ENCODE measurements at regions not wholly inside any gene's neighbourhood (a gene's known extent, or its start where the extent isn't known, plus 50 kb on each side); places are given as distances from the start of the nearest gene placed in this dataset.
"Not testable (repeated sequence)": the region's sequence is repeated elsewhere in the genome, so short reads cannot be mapped to it uniquely, and the experiment has no call there.

DNA sequence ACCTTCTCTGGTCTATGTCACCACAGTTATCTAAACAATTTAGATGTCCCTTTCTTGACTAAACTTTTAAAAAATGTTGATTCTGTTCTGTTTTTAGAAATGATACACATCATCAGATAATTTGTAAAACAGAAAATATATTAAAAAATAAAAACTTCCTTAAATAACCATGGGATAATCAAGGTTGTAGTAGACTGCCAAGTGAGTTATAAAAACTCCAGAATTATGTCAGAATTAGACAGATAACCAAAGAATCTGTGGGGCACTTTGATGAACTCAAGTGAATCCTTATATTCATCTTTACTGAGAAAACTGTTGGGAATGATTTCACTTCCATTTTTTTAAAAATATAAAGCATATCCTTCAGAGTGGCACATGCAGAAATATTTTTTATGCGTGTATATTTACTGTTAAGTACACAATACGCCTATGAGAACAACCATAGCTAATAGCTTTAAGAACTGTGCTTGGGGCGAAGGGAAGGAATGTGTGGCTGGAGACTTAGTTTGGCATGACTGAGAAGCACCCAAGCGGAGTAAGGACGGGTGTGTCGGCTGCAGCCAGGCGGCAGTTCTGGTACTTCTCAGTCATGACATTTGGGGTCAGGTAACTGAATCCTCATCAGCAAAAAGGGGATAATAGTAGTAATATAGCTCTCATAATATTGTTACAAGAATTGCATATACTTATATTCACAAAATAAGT, 604.7 kb upstream of the CITED2 start:
- in situ Hi-C loops (cut with MboI; ENCODE audit: low sequenced_read_pairs) = no loop called here

DNA sequence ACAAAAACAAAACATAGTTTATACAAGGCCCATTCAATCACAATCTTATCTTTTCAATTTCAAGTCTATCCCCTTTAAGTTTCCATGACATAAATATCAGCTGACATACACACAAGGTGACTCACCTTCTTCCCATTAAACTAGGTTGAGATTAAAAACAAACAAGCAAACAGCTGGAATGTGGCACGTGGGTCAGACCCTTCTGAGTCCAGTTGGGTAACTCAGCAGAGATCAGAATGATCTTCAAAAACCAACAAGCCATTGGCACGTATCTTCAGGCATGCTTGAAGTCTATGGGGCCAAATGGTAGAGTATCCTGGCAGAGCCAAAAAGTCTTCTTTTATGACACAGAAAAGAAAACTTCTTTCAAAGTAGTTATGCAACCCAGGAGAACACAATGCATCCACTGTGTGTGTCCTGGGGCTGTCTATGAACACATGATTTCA, 603.5 kb upstream of the CITED2 start:
- in situ Hi-C loops (cut with MboI; ENCODE audit: low sequenced_read_pairs) = no loop called here

DNA sequence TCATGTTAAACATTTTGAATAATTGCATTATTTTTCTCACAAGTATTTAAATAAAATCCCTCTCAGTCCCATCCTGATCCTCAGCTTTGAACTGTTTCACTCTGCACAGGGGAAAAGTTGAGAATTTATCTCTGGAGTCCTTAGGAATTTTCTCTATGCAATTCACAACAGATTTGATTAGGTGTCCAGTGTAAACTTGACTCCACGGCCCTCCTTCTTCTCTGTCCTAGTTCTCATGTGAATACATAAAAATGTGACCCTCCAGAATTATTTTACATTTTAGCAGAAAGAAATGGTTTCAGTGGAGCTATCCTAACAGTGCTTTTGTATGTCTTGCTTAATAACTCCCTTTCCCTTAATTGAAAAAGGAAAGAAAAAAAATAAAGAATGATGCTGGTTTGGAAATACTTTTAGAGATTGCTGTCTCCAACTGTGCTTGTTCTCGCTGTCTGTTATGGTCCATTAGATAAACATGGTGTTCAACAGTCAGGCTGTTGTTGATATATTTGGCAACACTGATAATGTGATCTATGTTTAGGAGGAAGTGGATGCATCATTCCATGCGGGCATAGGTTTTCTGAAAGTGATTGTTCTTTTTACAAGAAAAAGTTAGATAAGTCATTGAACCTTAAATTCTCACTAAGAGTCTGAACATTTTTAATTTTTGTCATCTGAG, 599.4 kb upstream of the CITED2 start:
- in situ Hi-C loops (cut with MboI; ENCODE audit: low sequenced_read_pairs) = no loop called here

GRCh38 chr6:139972116-139972515, 597.7 kb upstream of the CITED2 start:
- in situ Hi-C loops (cut with MboI; ENCODE audit: low sequenced_read_pairs) = no loop called here

- in situ Hi-C loops (cut with MboI; ENCODE audit: low sequenced_read_pairs) = no loop called here
These were observed 596.1 kb upstream of the CITED2 start for GRCh38 chr6:139970591-139970991.

DNA sequence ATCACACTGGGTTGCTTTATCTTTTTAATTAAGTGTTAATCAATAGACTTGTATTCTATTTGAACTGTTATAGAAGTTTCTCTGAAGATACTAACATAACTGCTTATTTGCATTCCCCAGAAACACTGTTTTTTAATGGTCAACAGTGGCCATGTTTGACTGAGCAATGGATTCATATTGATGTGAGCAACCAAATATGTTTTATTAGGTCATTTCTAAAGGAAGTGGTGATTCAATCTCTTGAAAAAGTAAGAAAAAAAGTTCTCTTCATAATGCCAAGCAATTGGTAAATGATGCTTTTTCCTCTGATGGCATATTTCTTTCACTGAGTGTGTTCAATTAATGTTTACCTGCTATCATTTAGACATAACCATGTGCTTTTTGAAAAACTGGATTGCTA, 593.0 kb upstream of the CITED2 start:
- in situ Hi-C loops (cut with MboI; ENCODE audit: low sequenced_read_pairs) = no loop called here

GRCh38 chr6:139965393-139965792, 590.9 kb upstream of the CITED2 start:
- in situ Hi-C loops (cut with MboI; ENCODE audit: low sequenced_read_pairs) = no loop called here

GRCh38 chr6:139964737-139965136, 590.3 kb upstream of the CITED2 start:
- in situ Hi-C loops (cut with MboI; ENCODE audit: low sequenced_read_pairs) = no loop called here

DNA sequence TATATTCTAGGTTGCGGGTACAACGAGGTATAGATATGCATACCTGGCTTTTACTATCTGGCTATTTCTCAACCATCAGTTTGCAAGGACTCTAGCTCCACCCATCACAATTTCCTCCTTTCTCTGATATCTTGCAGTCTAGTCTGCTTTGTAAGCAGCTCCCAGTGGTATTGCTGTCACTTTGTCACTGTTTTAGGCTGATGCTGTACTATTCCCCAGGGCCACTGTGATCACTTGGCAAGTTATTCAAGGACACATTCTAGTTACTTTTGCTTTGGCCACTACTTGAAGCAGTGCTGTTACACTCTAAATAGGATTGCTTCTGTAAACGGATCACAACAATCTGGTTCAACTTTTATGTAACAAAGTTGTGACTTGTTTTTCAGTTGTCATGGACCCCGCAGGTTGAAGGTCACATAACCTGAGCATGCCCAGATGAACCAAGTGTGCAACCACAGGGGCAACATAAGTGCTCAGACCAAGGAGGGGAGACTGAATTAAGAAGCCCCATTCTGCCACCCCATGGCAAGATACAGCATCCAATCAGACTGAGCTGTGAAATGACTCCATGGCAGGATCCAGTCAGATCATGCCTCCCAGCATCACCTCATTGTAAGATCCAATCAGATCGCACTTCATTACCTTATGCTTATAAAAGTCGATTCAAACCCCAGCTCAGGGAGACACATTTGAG, 588.4 kb upstream of the CITED2 start:
- in situ Hi-C loops (cut with MboI; ENCODE audit: low sequenced_read_pairs) = no loop called here

GRCh38 chr6:139961190-139961589, 586.7 kb upstream of the CITED2 start:
- in situ Hi-C loops (cut with MboI; ENCODE audit: low sequenced_read_pairs) = no loop called here

DNA sequence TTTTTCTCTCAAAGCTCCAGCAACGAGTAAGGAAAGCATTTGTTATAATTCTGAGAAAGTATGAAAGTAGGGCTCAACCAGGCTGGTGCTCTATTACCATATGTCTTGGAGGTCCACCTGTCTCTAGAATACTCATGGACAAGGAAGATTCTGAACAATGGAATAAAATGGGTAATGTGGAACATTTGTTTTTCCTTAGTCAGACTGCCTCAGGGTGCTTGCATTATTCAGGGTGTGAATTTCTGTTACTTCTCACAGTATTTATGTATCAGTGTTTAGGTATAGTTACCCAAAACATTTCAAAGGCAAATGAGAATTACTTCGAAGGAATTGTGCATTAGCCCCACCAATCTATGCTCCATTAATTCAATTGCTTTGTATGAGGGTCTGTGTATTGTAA, 586.2 kb upstream of the CITED2 start:
- in situ Hi-C loops (cut with MboI; ENCODE audit: low sequenced_read_pairs) = no loop called here

DNA sequence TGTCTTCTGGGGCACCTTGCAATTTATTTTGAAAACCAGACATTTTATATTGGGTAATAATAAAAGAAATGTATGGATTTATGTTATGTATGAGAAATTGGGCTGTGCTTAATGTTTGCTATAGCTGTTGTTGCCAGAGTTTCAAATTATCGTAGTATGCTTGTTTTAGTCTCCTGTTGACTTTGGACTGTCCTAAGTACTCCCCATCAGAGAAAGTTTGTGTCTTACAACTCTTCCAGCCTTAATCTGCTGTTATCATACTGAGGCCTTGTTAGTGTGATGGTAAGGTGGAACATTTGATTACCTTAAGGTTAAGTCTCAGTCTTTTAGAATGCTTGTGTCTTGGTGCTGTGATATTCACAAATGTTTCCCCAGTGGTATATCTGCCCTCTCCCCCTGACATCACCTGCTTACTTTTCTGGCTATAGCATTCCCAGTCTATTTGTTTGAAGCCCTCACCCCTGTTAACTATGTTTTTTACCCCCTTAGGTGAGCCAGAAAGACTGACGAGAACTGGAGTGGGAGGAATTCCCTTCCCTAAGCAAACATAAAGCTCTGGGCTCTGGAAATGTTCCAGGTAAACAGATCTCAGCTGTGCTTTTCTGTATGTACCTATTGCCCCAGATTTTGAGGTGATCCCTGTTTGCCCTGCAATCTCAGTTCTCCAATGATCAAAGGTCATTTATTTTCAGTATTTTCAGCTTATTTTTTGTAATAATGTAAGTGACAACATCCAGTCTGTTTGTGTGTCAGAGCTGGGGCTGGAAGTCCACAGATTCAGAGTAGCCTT, 581.1 kb upstream of the CITED2 start:
- in situ Hi-C loops (cut with MboI; ENCODE audit: low sequenced_read_pairs) = no loop called here

DNA sequence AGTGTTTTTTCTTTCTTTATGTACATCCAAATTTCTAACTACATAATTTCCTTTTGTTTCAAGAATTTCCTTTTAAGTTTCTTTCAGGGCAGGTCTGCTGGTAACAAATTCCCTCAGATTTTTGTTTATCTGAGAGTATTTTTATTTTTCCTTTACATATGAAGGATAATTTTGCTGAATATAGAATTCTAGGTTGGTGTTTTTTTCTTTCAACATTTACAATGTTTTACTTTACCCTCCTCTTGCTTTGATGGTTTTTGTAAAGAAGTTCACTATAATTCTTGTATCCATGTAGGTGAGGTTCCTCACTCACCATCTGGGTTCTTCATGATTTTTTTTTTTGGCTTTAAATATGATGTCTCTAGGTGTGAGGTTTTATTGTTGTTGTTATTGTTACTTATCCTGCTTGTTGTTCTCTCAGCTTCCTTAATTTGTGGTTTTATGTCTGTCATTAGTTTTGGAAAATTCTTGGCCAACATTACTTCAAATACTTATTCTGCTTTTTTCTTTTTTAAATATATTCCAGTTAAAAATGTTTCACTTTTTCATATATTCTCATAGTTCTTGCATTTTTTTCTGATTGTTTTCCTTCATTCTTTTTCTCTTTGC, 580.1 kb upstream of the CITED2 start:
- in situ Hi-C loops (cut with MboI; ENCODE audit: low sequenced_read_pairs) = no loop called here

DNA sequence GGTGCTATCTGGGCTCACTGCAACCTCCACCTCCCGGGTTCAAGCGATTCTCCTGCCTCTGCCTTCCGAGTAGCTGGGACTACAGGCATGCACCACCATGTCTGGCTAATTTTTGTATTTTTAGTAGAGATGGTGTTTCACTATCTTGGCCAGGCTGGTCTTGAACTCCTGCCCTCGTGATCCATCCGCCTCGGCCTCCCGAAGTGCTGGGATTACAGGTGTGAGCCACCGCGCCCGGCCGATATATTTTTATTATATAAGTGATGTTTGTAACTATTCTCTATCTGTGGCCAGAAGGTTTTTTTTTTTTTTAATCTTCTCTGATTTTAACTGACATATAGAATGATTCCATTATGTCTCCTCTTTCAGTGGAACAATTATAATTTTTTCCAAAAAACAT, 579.3 kb upstream of the CITED2 start:
- in situ Hi-C loops (cut with MboI; ENCODE audit: low sequenced_read_pairs) = not testable (repeated sequence)

GRCh38 chr6:139951172-139951571, 576.7 kb upstream of the CITED2 start:
- in situ Hi-C loops (cut with MboI; ENCODE audit: low sequenced_read_pairs) = no loop called here

GRCh38 chr6:139944976-139945375, 570.5 kb upstream of the CITED2 start:
- in situ Hi-C loops (cut with MboI; ENCODE audit: low sequenced_read_pairs) = no loop called here

DNA sequence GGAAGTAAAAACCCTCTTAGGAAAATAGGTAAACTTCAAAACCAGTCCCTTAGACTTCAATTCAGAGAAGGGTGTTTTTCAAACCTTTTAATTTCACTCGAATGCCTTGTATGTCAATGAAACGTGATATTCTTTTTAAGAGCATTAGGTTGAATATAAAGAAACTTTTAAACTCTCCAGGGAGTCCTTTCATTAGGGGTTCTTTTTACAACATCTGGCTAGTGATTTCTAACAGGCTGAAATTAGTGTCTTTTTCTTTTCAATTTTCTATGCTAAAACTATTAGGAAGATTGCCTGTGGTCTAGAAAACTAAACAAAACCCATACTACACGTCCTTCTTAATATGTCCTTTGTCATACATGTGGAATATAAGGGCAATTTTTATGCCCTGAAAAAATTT, 569.7 kb upstream of the CITED2 start:
- in situ Hi-C loops (cut with MboI; ENCODE audit: low sequenced_read_pairs) = no loop called here

DNA sequence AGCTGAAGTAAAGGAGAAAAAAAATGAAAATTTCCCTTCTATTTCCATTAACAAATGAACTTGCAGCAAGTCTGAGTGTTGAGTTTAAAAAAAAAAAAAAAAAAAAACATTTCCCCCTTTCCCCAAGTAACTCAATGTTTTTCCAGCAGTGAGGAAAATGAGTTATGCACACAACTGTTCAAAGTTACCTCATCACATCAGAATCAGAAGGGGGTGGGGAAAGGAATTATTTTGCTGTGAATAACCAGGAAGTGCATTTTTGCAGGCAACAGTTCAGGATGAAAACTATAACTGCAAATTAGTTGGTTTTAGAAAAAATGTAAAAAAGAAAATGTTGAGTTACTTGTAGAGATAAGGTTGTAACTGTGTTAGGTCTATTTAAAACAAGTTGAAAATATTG, 568.9 kb upstream of the CITED2 start:
- in situ Hi-C loops (cut with MboI; ENCODE audit: low sequenced_read_pairs) = no loop called here

DNA sequence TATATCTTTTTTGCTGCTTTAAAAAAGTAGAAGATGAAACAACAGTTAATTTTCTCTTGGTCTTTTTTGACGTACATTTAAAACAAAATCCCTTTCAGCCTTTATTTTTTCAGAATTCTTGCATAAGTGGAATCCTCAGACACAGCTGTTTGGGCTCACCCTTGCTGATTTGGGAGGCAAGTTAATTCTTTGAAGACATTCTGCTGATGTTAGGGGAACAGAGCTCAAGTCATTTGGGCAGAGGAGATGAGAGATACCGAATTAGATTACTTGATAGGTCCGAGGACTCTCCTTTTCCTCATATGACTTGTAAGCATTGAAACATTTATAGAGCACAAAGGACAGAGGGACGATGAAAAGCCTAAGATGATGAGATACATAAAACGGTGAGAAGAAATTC, 567.9 kb upstream of the CITED2 start:
- in situ Hi-C loops (cut with MboI; ENCODE audit: low sequenced_read_pairs) = no loop called here

- in situ Hi-C loops (cut with MboI; ENCODE audit: low sequenced_read_pairs) = no loop called here
These were observed 567.4 kb upstream of the CITED2 start for GRCh38 chr6:139941826-139942225.

Measured in HL-60/S4 treated with retinoic acid at 250 ng/mL for 4 days and 3 days (cell line).